Stimulated activated memory B cell treated with anti-CD40 and anti-IgM and Interleukin-4, amounts not matched to agents 10 μg/mL and 1 μg/mL and 100 μg/mL, for 72 hours (primary cell): ENCODE measurements at regions not wholly inside any gene's neighbourhood (a gene's known extent, or its start where the extent isn't known, plus 50 kb on each side); places are given as distances from the start of the nearest gene placed in this dataset.

Experiments used
- ATAC-seq: fragments of 150-1000 bp; cut with Tn5 transposase; 2 replicates; pipeline ENCODE4 v1.10.0; 2021
- H3K27ac Mint-ChIP-seq: one replicate; pipeline ENCODE4 v1.8.0; 2022; ENCODE audit warnings: mild to moderate bottlenecking, mixed read lengths
- H3K27me3 Mint-ChIP-seq: one replicate; pipeline ENCODE4 v1.8.0; 2022; ENCODE audit warnings: mixed read lengths
- H3K36me3 Mint-ChIP-seq: one replicate; pipeline ENCODE4 v1.8.0; 2022; ENCODE audit warnings: mixed read lengths
- H3K4me1 Mint-ChIP-seq: one replicate; pipeline ENCODE4 v1.8.0; 2022; ENCODE audit warnings: mixed read lengths
- H3K4me3 Mint-ChIP-seq: one replicate; pipeline ENCODE4 v1.8.0; 2022; ENCODE audit warnings: mild to moderate bottlenecking, moderate library complexity, mixed read lengths
- H3K9me3 Mint-ChIP-seq: one replicate; pipeline ENCODE4 v1.8.0; 2022; ENCODE audit warnings: mixed read lengths

DNA sequence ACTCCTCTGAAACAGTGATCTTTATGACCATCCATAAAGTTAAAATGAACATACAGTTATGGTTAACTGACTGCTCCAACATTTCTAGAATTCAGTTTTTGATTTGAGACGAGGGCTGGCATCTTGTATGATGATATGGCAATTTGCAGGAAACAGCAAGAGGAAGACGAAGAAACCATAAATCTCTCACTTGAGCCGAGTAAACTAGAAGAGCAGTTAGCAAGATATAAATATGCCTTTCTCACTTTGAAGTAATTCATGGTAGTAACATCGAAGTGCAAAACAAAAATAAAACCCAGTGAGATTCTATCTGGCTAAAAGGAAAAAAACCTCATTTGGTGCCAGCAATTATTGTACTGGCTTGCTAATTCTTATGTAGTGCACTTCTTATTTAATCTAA, 139.0 kb upstream of the SPRY1 start:
- H3K36me3 Mint-ChIP-seq = peaks cover 43% of the 10 kb centered on the region
- no peak for ATAC-seq
- no peaks in the 10 kb centered on the region for H3K27me3 Mint-ChIP-seq
- no peak overlapping the region for H3K27ac Mint-ChIP-seq
- no peak overlapping the region for H3K4me3 Mint-ChIP-seq
- peaks cover 6% of the 10 kb centered on the region for H3K4me1 Mint-ChIP-seq
- H3K9me3 Mint-ChIP-seq = no peaks in the 10 kb centered on the region

GRCh38 chr4:123259676-123260646, 136.6 kb upstream of the SPRY1 start:
- Mint-ChIP-seq H3K4me3 (no peak overlapping the region), H3K4me1 (peaks cover 6% of the 10 kb centered on the region), H3K9me3 (no peaks in the 10 kb centered on the region), H3K27ac (no peak overlapping the region), H3K36me3 (peaks cover 57% of the 10 kb centered on the region), H3K27me3 (no peaks in the 10 kb centered on the region)
- ATAC-seq = no peak

GRCh38 chr4:123260653-123261052, 135.9 kb upstream of the SPRY1 start:
- ATAC-seq = no peak
- Mint-ChIP-seq H3K9me3 (no peaks in the 10 kb centered on the region), H3K27ac (no peak overlapping the region), H3K4me1 (peaks cover 6% of the 10 kb centered on the region), H3K27me3 (no peaks in the 10 kb centered on the region), H3K4me3 (no peak overlapping the region), H3K36me3 (peaks cover 57% of the 10 kb centered on the region)

DNA sequence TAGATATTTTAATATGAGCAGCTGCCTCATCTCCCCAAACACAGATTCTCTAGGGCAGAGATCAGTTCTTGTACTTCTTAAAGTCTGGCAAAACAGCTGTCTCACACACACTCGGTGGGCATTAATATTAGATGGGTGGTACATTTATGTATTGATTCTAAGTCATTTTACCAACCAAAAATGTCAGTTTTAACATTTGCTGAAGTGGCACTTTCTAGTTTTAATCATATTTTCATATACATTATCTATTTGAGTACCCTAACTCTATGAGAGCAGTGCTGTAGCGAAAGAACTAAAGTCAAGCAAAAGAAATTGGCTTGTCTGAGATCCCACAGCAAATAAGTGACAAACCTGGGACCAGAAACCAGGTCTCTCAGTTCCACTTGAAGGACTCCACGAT, 134.5 kb upstream of the SPRY1 start:
- no peaks in the 10 kb centered on the region for H3K9me3 Mint-ChIP-seq

GRCh38 chr4:123265443-123265842, 131.2 kb upstream of the SPRY1 start:
- Mint-ChIP-seq H3K27me3 (no peaks in the 10 kb centered on the region), H3K27ac (no peak overlapping the region), H3K4me3 (no peak overlapping the region), H3K9me3 (no peaks in the 10 kb centered on the region), H3K36me3 (peaks cover 42% of the 10 kb centered on the region), H3K4me1 (no peaks in the 10 kb centered on the region)
- ATAC-seq = no peak

More for the DNA sequence above, 134.5 kb upstream of the SPRY1 start:
- ATAC-seq = no peak
- Mint-ChIP-seq H3K27ac (no peak overlapping the region), H3K36me3 (peaks cover 44% of the 10 kb centered on the region), H3K4me1 (peaks cover 6% of the 10 kb centered on the region), H3K4me3 (no peak overlapping the region), H3K27me3 (no peaks in the 10 kb centered on the region)

GRCh38 chr4:123266221-123266620, 130.4 kb upstream of the SPRY1 start:
- Mint-ChIP-seq H3K27ac (no peak overlapping the region), H3K4me1 (no peaks in the 10 kb centered on the region), H3K9me3 (no peaks in the 10 kb centered on the region), H3K27me3 (no peaks in the 10 kb centered on the region), H3K36me3 (peaks cover 34% of the 10 kb centered on the region), H3K4me3 (no peak overlapping the region)
- no peak for ATAC-seq

GRCh38 chr4:123278755-123279154, 117.8 kb upstream of the SPRY1 start:
- Mint-ChIP-seq H3K27ac (no peak overlapping the region), H3K4me3 (no peak overlapping the region), H3K4me1 (no peaks in the 10 kb centered on the region), H3K27me3 (no peaks in the 10 kb centered on the region), H3K9me3 (peaks cover 4% of the 10 kb centered on the region), H3K36me3 (peaks cover 39% of the 10 kb centered on the region)
- no peak for ATAC-seq

DNA sequence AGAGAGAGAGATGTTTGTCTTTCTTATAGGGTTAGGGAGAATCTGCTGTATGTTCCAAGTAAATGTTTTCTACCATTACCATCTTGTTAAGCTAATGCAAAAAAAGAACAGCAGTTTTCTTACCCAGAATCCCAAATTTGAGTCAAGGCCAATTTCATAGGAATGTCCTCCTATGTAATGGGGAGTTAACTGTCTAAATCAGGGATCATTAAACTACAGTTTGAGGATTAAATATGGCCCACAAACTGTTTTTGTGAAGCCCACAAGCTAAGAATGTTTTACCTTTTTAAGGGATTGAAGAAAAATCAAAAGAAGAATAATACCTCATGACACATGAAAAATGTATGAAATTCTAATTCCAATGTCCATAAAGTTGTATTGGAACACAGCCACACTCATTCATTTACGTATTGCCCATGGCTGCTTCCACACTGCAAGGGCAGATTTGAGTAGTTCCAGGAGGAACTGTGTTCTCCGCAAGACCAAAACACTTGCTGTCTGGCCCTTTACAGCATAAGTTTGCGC, 113.2 kb upstream of the SPRY1 start:
- Mint-ChIP-seq H3K27me3 (no peaks in the 10 kb centered on the region), H3K4me1 (peaks cover 8% of the 10 kb centered on the region), H3K36me3 (peaks cover 36% of the 10 kb centered on the region), H3K4me3 (no peak overlapping the region), H3K27ac (no peak overlapping the region), H3K9me3 (peaks cover 5% of the 10 kb centered on the region)
- no peak for ATAC-seq

DNA sequence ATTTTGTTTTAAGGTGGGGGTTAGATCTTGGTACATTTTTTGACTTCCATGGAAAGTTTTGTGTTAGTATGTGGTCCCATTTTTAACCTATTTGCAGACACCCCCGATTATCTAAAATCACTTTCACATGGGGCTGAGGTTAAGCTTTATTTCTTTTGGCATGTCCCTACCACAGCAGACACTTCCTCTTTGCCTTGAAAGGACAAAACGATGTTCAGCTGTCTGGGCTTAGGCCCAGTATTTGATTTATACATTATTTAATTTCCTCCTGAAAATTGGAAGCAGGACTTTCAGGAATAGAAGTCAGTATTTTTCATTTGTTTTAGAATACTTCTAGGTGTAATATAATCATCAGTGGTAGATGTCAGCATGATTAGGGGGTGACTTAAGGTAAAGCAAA, 112.4 kb upstream of the SPRY1 start:
- Mint-ChIP-seq H3K27me3 (no peaks in the 10 kb centered on the region), H3K9me3 (peaks cover 7% of the 10 kb centered on the region), H3K4me1 (peaks cover 8% of the 10 kb centered on the region), H3K27ac (no peak overlapping the region), H3K36me3 (peaks cover 43% of the 10 kb centered on the region), H3K4me3 (no peak overlapping the region)
- no peak for ATAC-seq

DNA sequence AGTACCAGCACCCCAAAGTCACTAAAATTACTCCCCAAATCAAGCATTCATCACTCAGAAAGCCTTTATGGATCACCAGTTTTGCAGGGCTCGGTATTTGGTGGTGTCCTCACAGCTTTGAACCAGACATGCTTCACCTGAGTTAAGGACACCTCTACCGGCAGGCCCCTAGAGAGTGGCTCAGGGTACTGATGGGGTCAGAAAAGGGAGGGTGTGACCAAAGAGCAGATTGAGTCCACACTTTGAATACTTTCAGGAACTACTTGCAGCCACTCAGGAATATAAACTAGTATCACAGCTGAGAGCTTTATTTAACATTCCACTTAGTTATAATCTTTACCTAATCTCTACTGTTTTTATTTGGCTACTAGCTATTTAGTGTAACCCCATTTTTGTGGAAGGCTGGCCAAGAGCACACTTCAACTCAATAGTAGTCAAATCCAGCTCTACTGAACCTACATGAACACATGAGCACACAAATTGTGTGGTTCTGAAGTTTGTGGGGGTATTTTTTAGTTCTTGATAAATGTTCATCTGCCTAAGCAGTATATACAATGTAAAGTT, 109.6 kb upstream of the SPRY1 start:
- Mint-ChIP-seq H3K27ac (no peak overlapping the region), H3K4me3 (no peak overlapping the region), H3K36me3 (peaks cover 66% of the 10 kb centered on the region), H3K4me1 (peaks cover 8% of the 10 kb centered on the region), H3K9me3 (peaks cover 24% of the 10 kb centered on the region), H3K27me3 (no peaks in the 10 kb centered on the region)
- no peak for ATAC-seq

GRCh38 chr4:123288309-123289025, 108.1 kb upstream of the SPRY1 start:
- ATAC-seq = no peak
- Mint-ChIP-seq H3K4me1 (peaks cover 8% of the 10 kb centered on the region), H3K4me3 (no peak overlapping the region), H3K9me3 (peaks cover 27% of the 10 kb centered on the region), H3K27me3 (no peaks in the 10 kb centered on the region), H3K27ac (no peak overlapping the region), H3K36me3 (peaks cover 81% of the 10 kb centered on the region)

DNA sequence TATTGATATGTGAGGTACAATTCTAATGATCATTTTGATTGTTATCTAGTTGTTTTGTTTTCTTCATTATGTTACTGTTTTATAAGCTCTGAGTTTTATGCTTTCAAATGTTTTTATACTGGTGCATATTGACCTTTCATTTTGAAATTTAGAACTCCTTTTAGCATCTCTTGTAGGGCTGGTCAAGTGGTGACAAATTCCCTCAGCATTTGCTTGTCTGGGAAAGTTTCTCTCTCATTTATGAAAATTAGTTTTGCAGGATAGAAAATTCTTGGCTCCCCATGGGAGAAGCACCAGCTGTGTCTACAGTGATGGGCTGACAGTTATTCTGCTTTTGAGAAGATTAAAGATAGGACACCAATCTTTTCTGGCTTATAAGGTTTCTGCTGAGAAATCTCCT, 105.3 kb upstream of the SPRY1 start:
- H3K27ac Mint-ChIP-seq = no peak overlapping the region
- H3K4me1 Mint-ChIP-seq = peaks cover 8% of the 10 kb centered on the region
- no peaks in the 10 kb centered on the region for H3K27me3 Mint-ChIP-seq
- no peak overlapping the region for H3K4me3 Mint-ChIP-seq
- peaks cover 88% of the 10 kb centered on the region for H3K36me3 Mint-ChIP-seq
- H3K9me3 Mint-ChIP-seq = peaks cover 27% of the 10 kb centered on the region
- ATAC-seq = no peak

DNA sequence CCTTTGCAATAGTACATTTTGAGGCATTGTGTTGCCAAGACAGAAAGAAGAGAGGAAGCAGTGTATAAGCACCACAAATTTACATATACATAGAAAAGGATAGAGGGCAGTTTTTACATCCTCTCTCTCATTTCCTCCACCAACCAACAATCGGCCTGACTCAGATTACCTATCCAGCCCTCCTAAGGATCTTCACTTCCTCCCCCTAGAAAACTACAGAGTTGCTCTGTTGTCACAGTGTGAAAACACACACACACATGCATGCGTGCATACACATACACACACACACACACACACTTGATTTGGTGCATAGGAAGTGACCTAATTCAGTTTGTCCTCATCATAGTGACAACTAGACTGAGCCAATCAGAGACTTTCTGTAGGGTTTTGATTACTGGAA, 98.8 kb upstream of the SPRY1 start:
- Mint-ChIP-seq H3K4me1 (no peaks in the 10 kb centered on the region), H3K9me3 (no peaks in the 10 kb centered on the region), H3K36me3 (peaks cover 50% of the 10 kb centered on the region), H3K27me3 (no peaks in the 10 kb centered on the region), H3K27ac (no peak overlapping the region), H3K4me3 (no peak overlapping the region)
- ATAC-seq = no peak

DNA sequence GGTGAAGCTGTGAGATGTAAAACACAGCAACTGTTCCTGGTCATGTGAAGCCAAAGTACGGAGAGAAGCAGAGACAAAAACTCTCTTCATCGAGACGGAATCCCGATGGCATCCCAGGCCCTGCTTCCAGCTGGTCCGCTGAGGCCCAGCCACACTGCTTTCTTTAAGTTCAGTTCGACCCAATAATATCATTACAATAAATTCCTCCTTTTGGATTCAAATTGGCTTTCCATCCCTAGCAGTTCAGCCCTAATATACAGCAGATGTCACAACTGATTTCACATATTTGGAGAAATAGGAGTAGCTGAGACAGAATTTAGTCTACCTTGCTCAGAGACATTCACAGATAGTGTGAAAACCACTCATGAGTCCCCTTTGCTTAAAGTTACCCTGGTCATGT, 98.3 kb upstream of the SPRY1 start:
- H3K27me3 Mint-ChIP-seq = no peaks in the 10 kb centered on the region
- no peaks in the 10 kb centered on the region for H3K9me3 Mint-ChIP-seq
- no peak overlapping the region for H3K4me3 Mint-ChIP-seq
- H3K4me1 Mint-ChIP-seq = no peaks in the 10 kb centered on the region
- no peak for ATAC-seq
- H3K27ac Mint-ChIP-seq = no peak overlapping the region
- H3K36me3 Mint-ChIP-seq = peaks cover 46% of the 10 kb centered on the region

DNA sequence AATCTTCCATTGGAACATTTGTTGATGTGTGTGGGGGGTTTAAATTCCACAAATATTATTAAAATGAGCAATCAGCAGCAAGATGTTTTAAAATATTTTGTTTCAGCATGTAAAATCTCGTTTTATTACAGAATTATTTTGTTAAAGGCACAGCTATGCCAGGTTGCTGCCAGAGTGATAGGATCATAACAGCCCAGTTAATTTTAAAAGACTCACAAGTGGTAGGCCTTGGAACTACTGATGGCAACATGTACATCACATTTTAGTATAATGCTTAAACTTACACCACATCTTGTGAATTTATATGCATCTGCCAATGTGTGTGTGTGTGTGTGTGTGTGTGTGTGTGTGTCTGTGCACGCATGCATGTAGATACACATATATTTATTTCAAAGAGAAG, 97.8 kb upstream of the SPRY1 start:
- H3K9me3 Mint-ChIP-seq = no peaks in the 10 kb centered on the region
- no peak overlapping the region for H3K27ac Mint-ChIP-seq
- peaks cover 41% of the 10 kb centered on the region for H3K36me3 Mint-ChIP-seq
- no peak overlapping the region for H3K4me3 Mint-ChIP-seq
- H3K4me1 Mint-ChIP-seq = peaks cover under 1% of the 10 kb centered on the region
- no peaks in the 10 kb centered on the region for H3K27me3 Mint-ChIP-seq
- ATAC-seq = no peak
